ENCODE measurements at regions not wholly inside any gene's neighbourhood (a gene's known extent, or its start where the extent isn't known, plus 50 kb on each side); places are given as distances from the start of the nearest gene placed in this dataset.

DNA sequence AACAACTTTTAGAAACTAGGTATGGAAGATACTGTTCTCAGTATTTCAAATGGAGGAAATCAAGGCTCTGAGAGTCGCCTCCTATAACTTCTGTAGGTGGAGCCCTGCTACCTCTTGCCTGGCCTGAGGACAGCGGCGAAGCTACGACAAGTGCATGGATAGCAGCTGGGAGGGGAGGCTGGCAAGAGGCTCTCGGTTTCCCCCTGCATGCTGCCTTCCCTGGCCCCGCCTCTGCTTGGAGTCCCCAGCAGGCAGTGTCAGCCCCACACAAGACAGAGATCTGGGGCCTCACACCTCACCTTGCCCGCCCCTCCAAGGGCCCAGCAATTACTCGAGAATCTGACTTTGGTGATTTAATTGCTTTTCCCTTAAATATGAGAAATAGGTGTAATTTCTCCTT is 107.6 kb upstream of the POU3F3 start:
- TF ChIP-seq, protein P1, sequence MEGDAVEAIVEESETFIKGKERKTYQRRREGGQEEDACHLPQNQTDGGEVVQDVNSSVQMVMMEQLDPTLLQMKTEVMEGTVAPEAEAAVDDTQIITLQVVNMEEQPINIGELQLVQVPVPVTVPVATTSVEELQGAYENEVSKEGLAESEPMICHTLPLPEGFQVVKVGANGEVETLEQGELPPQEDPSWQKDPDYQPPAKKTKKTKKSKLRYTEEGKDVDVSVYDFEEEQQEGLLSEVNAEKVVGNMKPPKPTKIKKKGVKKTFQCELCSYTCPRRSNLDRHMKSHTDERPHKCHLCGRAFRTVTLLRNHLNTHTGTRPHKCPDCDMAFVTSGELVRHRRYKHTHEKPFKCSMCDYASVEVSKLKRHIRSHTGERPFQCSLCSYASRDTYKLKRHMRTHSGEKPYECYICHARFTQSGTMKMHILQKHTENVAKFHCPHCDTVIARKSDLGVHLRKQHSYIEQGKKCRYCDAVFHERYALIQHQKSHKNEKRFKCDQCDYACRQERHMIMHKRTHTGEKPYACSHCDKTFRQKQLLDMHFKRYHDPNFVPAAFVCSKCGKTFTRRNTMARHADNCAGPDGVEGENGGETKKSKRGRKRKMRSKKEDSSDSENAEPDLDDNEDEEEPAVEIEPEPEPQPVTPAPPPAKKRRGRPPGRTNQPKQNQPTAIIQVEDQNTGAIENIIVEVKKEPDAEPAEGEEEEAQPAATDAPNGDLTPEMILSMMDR (IDR thresholded peaks at IDR 0.05 in 8 of 11, conservative IDR thresholded peaks at IDR 0.05 in 3 of 11), result no peak
- TF ChIP-seq POLR2A (IDR thresholded peaks at IDR 0.05), result no peak

Measured in spleen (tissue), 7 donors.